Glomerular visceral epithelial cell (primary cell): ENCODE measurements at regions not wholly inside any gene's neighbourhood (a gene's known extent, or its start where the extent isn't known, plus 50 kb on each side); places are given as distances from the start of the nearest gene placed in this dataset.

Experiments used
- DNase-seq: peaks from one replicate; pipeline ENCODE4 v3.0.0-alpha.2; 2016; ENCODE audit errors: extremely low spot score

- DNase-seq, result no peak
These were observed 386.3 kb upstream of the MYT1L start for GRCh38 chr2:2717406-2717805.

- no peak for DNase-seq
These were observed 385.7 kb upstream of the MYT1L start for GRCh38 chr2:2716771-2717170.

GRCh38 chr2:2715036-2715818, 384.2 kb upstream of the MYT1L start:
- no peak for DNase-seq

- DNase-seq, result no peak
These were observed 383.3 kb upstream of the MYT1L start for GRCh38 chr2:2714408-2714807.

- DNase-seq, result no peak
These were observed 378.3 kb upstream of the MYT1L start for GRCh38 chr2:2709431-2709770.

- no peak for DNase-seq
These were observed 377.7 kb upstream of the MYT1L start for GRCh38 chr2:2708575-2709430.

- DNase-seq, result no peak
These were observed 376.3 kb upstream of the MYT1L start for GRCh38 chr2:2707206-2707991.

- no peak for DNase-seq
These were observed 375.2 kb upstream of the MYT1L start for GRCh38 chr2:2706306-2706705.

GRCh38 chr2:2705871-2706270, 374.8 kb upstream of the MYT1L start:
- DNase-seq, result no peak

- DNase-seq, result no peak
These were observed 373.5 kb upstream of the MYT1L start for GRCh38 chr2:2704428-2705090.

GRCh38 chr2:2703762-2704427, 372.8 kb upstream of the MYT1L start:
- no peak for DNase-seq

GRCh38 chr2:2703172-2703571, 372.1 kb upstream of the MYT1L start:
- DNase-seq, result no peak

GRCh38 chr2:2702385-2702784, 371.3 kb upstream of the MYT1L start:
- DNase-seq, result no peak

GRCh38 chr2:2701813-2702212, 370.7 kb upstream of the MYT1L start:
- DNase-seq, result no peak

- no peak for DNase-seq
These were observed 370.2 kb upstream of the MYT1L start for GRCh38 chr2:2701176-2701781.

GRCh38 chr2:2699121-2699505, 368.0 kb upstream of the MYT1L start:
- no peak for DNase-seq

- no peak for DNase-seq
These were observed 367.4 kb upstream of the MYT1L start for GRCh38 chr2:2698182-2699120.

- DNase-seq, result no peak
These were observed 365.8 kb upstream of the MYT1L start for GRCh38 chr2:2696733-2697455.

- DNase-seq, result no peak
These were observed 365.2 kb upstream of the MYT1L start for GRCh38 chr2:2696325-2696724.
